Suprapubic skin (tissue), 4 donors: ENCODE measurements at regions not wholly inside any gene's neighbourhood (a gene's known extent, or its start where the extent isn't known, plus 50 kb on each side); places are given as distances from the start of the nearest gene placed in this dataset.

Source experiments
- EP300 ChIP-seq: sonication (generic); formaldehyde crosslinking; IDR thresholded peaks from one replicate; pipeline ENCODE4 v1.6.1; 2017; ENCODE audit warnings: antibody characterized with exemption
- POLR2A ChIP-seq, 2 donors: fragments of 450-650 bp; IDR thresholded peaks; one replicate each; pipeline ENCODE4 v1.6.1; 2017; ENCODE audit warnings: antibody characterized with exemption in 2 of 2, mild to moderate bottlenecking in 2 of 2, moderate library complexity in 2 of 2
- POLR2AphosphoS5 ChIP-seq, 3 donors: sonication (generic); formaldehyde crosslinking; IDR thresholded peaks; one replicate each; pipeline ENCODE4 v1.6.1; 2017; ENCODE audit warnings: antibody characterized with exemption in 3 of 3
- TF ChIP-seq, protein P1 (sequence below), 2 donors: fragments of 200-600 bp in 1 of 2; fragments of 450-650 bp in 1 of 2; sonication (generic) in 1 of 2; IDR thresholded peaks; one replicate each; pipeline ENCODE4 v1.5.1; 2016 to 2019; ENCODE audit warnings: antibody characterized with exemption in 2 of 2, mild to moderate bottlenecking in 1 of 2, moderate library complexity in 1 of 2

DNA sequence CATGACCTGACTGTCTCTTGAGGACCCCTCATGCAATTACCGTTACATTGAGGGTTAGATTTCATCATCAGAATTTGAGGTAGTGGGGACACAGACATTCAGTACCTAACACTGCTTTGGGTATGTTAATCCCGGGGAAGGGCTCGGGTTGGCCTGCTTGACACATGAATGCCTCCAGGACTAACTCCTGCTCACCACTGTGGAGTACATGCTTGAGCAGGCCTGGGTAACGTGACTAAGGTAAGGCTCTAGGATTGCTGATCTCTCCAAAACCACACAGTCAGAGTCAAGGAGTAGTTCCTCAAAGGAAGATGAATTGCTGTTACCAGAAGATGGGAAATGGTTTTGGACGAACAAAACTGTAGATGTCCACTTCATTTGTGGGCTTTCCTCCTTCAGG, 376.3 kb upstream of the ZNF462 start:
- TF ChIP-seq, protein P1, sequence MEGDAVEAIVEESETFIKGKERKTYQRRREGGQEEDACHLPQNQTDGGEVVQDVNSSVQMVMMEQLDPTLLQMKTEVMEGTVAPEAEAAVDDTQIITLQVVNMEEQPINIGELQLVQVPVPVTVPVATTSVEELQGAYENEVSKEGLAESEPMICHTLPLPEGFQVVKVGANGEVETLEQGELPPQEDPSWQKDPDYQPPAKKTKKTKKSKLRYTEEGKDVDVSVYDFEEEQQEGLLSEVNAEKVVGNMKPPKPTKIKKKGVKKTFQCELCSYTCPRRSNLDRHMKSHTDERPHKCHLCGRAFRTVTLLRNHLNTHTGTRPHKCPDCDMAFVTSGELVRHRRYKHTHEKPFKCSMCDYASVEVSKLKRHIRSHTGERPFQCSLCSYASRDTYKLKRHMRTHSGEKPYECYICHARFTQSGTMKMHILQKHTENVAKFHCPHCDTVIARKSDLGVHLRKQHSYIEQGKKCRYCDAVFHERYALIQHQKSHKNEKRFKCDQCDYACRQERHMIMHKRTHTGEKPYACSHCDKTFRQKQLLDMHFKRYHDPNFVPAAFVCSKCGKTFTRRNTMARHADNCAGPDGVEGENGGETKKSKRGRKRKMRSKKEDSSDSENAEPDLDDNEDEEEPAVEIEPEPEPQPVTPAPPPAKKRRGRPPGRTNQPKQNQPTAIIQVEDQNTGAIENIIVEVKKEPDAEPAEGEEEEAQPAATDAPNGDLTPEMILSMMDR (IDR thresholded peaks at IDR 0.05), result no peak
- TF ChIP-seq POLR2A (IDR thresholded peaks at IDR 0.05), result no peak
- no peak for TF ChIP-seq POLR2AphosphoS5 (IDR thresholded peaks at IDR 0.05)
- no peak for TF ChIP-seq EP300
